ENCODE measurements at regions not wholly inside any gene's neighbourhood (a gene's known extent, or its start where the extent isn't known, plus 50 kb on each side); places are given as distances from the start of the nearest gene placed in this dataset.

GRCh38 chr9:104984121-104984520 lies 56.2 kb upstream of the ABCA1 start:
- TF ChIP-seq CTCF (IDR thresholded peaks at IDR 0.05) (no peak), POLR2AphosphoS5 (IDR thresholded peaks at IDR 0.05; ENCODE audit: low read depth, low read length) (no peak), REST (IDR thresholded peaks at IDR 0.05; ENCODE audit: insufficient read depth in 1 of 2, low read depth in 2 of 2, low read length in 1 of 2) (no peak)
